HCT116 (cell line): ENCODE measurements at regions not wholly inside any gene's neighbourhood (a gene's known extent, or its start where the extent isn't known, plus 50 kb on each side); places are given as distances from the start of the nearest gene placed in this dataset.

ENCODE experiments used
- CEBPB ChIP-seq: IDR thresholded peaks from 2 replicates; pipeline ENCODE4 v1.6.1; 2012; ENCODE audit warnings: low read depth
- CTCF ChIP-seq, 3 experiments: fragments of 200-600 bp in 1 of 3; sonication (generic) in 1 of 3; IDR thresholded peaks in 2 of 3; conservative IDR thresholded peaks in 1 of 3; 2 replicates each; pipeline ENCODE4 v1.5.1; 2012 to 2017; ENCODE audit warnings: low read depth in 2 of 3, low read length in 2 of 3, antibody characterized with exemption in 1 of 3, borderline replicate concordance in 1 of 3, control low read depth in 1 of 3, mild to moderate bottlenecking in 1 of 3, mixed read lengths in 1 of 3, mixed run types in 1 of 3, moderate library complexity in 1 of 3; ENCODE audit not compliant: insufficient read depth in 1 of 3
- EZH2phosphoT487 ChIP-seq: fragments of 200-600 bp; IDR thresholded peaks from 2 replicates; pipeline ENCODE4 v1.6.1; 2018; ENCODE audit warnings: antibody characterized with exemption, borderline replicate concordance
- MAX ChIP-seq: IDR thresholded peaks from 2 replicates; pipeline ENCODE4 v1.6.1; 2012
- POLR2A ChIP-seq: IDR thresholded peaks from 2 replicates; pipeline ENCODE4 v1.7.0; 2011; ENCODE audit warnings: borderline replicate concordance; ENCODE audit not compliant: insufficient read depth, insufficient read length; ENCODE audit errors: extremely low read depth
- POLR2AphosphoS5 ChIP-seq: IDR thresholded peaks from 2 replicates; pipeline ENCODE4 v1.6.1; 2011; ENCODE audit warnings: mild to moderate bottlenecking, low read depth, low read length, moderate library complexity
- RAD21 ChIP-seq: IDR thresholded peaks from 2 replicates; pipeline ENCODE4 v1.6.1; 2012; ENCODE audit warnings: low read depth, mild to moderate bottlenecking
- REST ChIP-seq: IDR thresholded peaks from 2 replicates; pipeline ENCODE4 v1.6.1; 2012; ENCODE audit warnings: low read depth
- SIN3A ChIP-seq: IDR thresholded peaks from 2 replicates; pipeline ENCODE4 v1.6.1; 2012; ENCODE audit warnings: low read depth
- SP1 ChIP-seq: IDR thresholded peaks from 2 replicates; pipeline ENCODE4 v1.6.1; 2012; ENCODE audit warnings: low read depth
- SRF ChIP-seq: IDR thresholded peaks from 2 replicates; pipeline ENCODE4 v1.6.1; 2012; ENCODE audit warnings: low read depth
- ZBTB33 ChIP-seq: IDR thresholded peaks from 2 replicates; pipeline ENCODE4 v1.6.1; 2011; ENCODE audit warnings: mild to moderate bottlenecking, low read length, moderate library complexity; ENCODE audit not compliant: insufficient replicate concordance; ENCODE audit errors: extremely low read depth

GRCh38 chr3:135325096-135325495, 530.0 kb downstream of the EPHB1 start:
- TF ChIP-seq CTCF (IDR thresholded peaks at IDR 0.05 in 2 of 3, conservative IDR thresholded peaks at IDR 0.05 in 1 of 3; ENCODE audit: borderline replicate concordance in 1 of 3, insufficient read depth in 1 of 3, low read depth in 2 of 3, low read length in 2 of 3) (no peak), SIN3A (no peak), POLR2A (no peak), EZH2phosphoT487 (no peak), SP1 (no peak), CEBPB (no peak), POLR2AphosphoS5 (no peak), ZBTB33 (no peak), REST (no peak), MAX (no peak), SRF (no peak), RAD21 (no peak)
